Astrocyte of the cerebellum (primary cell): ENCODE measurements at regions not wholly inside any gene's neighbourhood (a gene's known extent, or its start where the extent isn't known, plus 50 kb on each side); places are given as distances from the start of the nearest gene placed in this dataset.
A peak's percentile ranks its signal among the peaks of the same experiment; 100 is the strongest.

Experiments used
- DNase-seq: peaks from one replicate; pipeline ENCODE4 v3.0.0-alpha.2; 2011; ENCODE audit warnings: low read depth
- H3K4me3 ChIP-seq: 2 replicates; pipeline ENCODE4 v1.5.1; 2011; ENCODE audit warnings: mild to moderate bottlenecking, low read depth, low read length, moderate library complexity
- in situ Hi-C: cut with HindIII; loops from 2 replicates; pipeline ENCODE4 v1.10.0; 2017; ENCODE audit warnings: low sequenced_read_pairs
- TF ChIP-seq, protein P1 (sequence below): IDR thresholded peaks from 2 replicates; pipeline ENCODE4 v1.5.1; 2012; ENCODE audit warnings: low read length, low read depth, moderate library complexity, mild to moderate bottlenecking; ENCODE audit errors: missing control alignments

DNA sequence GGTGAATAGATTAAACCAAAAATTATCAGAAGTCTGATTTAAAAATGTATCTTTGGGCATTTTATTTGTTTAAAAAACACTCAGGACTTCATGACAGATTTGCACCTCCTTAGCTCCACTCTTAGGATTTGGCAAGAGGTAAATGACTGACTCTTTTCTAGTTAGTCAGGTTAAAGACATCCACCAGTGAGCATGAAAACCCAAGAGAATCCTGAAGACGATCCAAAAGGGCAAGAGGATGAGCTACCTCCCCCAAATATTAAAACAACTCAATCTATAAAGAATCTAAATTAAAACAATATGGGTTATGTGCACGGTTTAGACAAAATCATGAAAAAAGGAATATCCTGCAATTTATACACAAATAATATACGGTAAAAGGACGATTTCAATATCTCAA, 89.4 kb upstream of the OPRM1 start:
- TF ChIP-seq, protein P1, sequence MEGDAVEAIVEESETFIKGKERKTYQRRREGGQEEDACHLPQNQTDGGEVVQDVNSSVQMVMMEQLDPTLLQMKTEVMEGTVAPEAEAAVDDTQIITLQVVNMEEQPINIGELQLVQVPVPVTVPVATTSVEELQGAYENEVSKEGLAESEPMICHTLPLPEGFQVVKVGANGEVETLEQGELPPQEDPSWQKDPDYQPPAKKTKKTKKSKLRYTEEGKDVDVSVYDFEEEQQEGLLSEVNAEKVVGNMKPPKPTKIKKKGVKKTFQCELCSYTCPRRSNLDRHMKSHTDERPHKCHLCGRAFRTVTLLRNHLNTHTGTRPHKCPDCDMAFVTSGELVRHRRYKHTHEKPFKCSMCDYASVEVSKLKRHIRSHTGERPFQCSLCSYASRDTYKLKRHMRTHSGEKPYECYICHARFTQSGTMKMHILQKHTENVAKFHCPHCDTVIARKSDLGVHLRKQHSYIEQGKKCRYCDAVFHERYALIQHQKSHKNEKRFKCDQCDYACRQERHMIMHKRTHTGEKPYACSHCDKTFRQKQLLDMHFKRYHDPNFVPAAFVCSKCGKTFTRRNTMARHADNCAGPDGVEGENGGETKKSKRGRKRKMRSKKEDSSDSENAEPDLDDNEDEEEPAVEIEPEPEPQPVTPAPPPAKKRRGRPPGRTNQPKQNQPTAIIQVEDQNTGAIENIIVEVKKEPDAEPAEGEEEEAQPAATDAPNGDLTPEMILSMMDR, result no peak
- H3K4me3 ChIP-seq, result no peak overlapping the region
- no peak for DNase-seq
- in situ Hi-C loops, result no loop called here

- TF ChIP-seq, protein P1, result peak; percentile 97
- no peak for DNase-seq
Observed at GRCh38 chr6:153947808-153948447, 91.1 kb upstream of the OPRM1 start.

GRCh38 chr6:153944201-153944600, 94.8 kb upstream of the OPRM1 start:
- TF ChIP-seq, protein P1, result no peak
- in situ Hi-C loops, result no loop called here
- DNase-seq, result no peak
- H3K4me3 ChIP-seq, result no peak overlapping the region

More at GRCh38 chr6:153947808-153948447, 91.1 kb upstream of the OPRM1 start:
- no peak overlapping the region for H3K4me3 ChIP-seq
- in situ Hi-C loops, result no loop called here

DNA sequence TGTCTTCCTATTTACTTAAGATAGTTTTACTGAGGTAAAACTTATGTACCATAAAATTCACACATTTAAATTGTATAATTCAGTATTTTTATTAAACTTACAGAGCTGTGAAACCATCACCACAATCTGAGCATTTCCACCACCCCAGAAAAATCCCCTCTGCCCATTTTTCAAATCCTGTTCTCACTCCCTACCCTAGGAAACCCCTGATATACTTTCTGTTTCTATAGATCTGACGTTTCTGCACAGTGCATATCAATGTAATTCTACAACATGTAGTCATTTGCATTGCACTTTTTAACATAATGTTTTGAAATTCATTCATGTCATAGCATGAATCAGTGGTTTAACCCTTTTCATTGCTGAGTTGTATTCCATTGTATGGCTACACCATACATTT, 96.7 kb upstream of the OPRM1 start:
- no peak overlapping the region for H3K4me3 ChIP-seq
- in situ Hi-C loops, result no loop called here
- TF ChIP-seq, protein P1, result no peak
- no peak for DNase-seq

DNA sequence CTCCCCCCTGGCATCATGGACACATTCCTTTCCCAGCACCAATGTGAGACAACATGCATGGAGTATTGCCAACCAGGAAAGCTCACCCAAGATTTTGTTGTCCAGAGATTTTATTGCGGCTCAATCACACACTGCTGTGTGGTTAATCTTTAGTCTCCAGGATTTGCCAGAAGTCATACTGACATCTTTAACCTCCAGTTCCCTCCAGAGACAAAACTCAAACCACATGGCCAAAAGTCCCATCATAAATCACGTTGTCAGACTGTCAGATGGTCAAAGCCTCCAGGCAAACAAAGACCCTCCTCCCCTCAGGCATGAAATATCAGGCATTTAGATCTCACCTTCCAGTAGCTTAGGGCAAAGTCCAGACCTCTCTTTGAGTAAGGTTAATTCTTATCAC, 97.3 kb upstream of the OPRM1 start:
- TF ChIP-seq, protein P1, result no peak
- in situ Hi-C loops, result no loop called here
- DNase-seq, result no peak
- H3K4me3 ChIP-seq, result no peak overlapping the region

- in situ Hi-C loops, result no loop called here
- no peak overlapping the region for H3K4me3 ChIP-seq
- TF ChIP-seq, protein P1, result no peak
- DNase-seq, result no peak
Observed at GRCh38 chr6:153938876-153939275, 100.2 kb upstream of the OPRM1 start.
